ENCODE measurements at regions not wholly inside any gene's neighbourhood (a gene's known extent, or its start where the extent isn't known, plus 50 kb on each side); places are given as distances from the start of the nearest gene placed in this dataset.

DNA sequence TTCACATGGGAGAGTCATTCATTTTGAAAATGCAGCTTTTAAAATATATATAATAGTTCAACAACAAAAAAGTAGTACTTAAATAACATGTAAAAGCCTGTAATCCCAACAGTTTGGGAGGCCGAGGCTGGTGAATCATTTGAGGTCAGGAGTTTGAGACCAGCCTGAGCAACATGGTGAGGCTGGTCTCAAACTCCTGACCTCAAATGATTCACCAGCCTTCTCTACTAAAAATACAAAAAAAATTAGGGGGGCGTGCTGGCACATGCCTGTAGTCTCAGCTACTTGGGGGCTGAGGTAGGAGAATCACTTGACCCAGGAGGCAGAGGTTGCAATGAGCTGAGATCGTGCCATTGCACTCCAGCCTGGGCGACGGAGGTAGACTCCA, 256.3 kb upstream of the RGS6 start:
- TF ChIP-seq GABPA (IDR thresholded peaks at IDR 0.05; ENCODE audit: low read depth) (no peak), POLR2AphosphoS5 (IDR thresholded peaks at IDR 0.05; ENCODE audit: low read depth) (no peak), SPI1 (IDR thresholded peaks at IDR 0.05; ENCODE audit: borderline replicate concordance, low read depth) (no peak)
- TF ChIP-seq, protein P1, sequence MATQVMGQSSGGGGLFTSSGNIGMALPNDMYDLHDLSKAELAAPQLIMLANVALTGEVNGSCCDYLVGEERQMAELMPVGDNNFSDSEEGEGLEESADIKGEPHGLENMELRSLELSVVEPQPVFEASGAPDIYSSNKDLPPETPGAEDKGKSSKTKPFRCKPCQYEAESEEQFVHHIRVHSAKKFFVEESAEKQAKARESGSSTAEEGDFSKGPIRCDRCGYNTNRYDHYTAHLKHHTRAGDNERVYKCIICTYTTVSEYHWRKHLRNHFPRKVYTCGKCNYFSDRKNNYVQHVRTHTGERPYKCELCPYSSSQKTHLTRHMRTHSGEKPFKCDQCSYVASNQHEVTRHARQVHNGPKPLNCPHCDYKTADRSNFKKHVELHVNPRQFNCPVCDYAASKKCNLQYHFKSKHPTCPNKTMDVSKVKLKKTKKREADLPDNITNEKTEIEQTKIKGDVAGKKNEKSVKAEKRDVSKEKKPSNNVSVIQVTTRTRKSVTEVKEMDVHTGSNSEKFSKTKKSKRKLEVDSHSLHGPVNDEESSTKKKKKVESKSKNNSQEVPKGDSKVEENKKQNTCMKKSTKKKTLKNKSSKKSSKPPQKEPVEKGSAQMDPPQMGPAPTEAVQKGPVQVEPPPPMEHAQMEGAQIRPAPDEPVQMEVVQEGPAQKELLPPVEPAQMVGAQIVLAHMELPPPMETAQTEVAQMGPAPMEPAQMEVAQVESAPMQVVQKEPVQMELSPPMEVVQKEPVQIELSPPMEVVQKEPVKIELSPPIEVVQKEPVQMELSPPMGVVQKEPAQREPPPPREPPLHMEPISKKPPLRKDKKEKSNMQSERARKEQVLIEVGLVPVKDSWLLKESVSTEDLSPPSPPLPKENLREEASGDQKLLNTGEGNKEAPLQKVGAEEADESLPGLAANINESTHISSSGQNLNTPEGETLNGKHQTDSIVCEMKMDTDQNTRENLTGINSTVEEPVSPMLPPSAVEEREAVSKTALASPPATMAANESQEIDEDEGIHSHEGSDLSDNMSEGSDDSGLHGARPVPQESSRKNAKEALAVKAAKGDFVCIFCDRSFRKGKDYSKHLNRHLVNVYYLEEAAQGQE (IDR thresholded peaks at IDR 0.05; ENCODE audit: insufficient replicate concordance, low read depth): no peak
- TF ChIP-seq, protein P2, sequence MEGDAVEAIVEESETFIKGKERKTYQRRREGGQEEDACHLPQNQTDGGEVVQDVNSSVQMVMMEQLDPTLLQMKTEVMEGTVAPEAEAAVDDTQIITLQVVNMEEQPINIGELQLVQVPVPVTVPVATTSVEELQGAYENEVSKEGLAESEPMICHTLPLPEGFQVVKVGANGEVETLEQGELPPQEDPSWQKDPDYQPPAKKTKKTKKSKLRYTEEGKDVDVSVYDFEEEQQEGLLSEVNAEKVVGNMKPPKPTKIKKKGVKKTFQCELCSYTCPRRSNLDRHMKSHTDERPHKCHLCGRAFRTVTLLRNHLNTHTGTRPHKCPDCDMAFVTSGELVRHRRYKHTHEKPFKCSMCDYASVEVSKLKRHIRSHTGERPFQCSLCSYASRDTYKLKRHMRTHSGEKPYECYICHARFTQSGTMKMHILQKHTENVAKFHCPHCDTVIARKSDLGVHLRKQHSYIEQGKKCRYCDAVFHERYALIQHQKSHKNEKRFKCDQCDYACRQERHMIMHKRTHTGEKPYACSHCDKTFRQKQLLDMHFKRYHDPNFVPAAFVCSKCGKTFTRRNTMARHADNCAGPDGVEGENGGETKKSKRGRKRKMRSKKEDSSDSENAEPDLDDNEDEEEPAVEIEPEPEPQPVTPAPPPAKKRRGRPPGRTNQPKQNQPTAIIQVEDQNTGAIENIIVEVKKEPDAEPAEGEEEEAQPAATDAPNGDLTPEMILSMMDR (IDR thresholded peaks at IDR 0.05; ENCODE audit: insufficient read depth, low read length): no peak
- Histone ChIP-seq H3K27me3 (ENCODE audit: insufficient read depth, poor library complexity, severe bottlenecking) (no peaks in the 10 kb centered on the region), H3K27ac (replicated peaks) (no peak overlapping the region), H3K4me3 (replicated peaks; ENCODE audit: insufficient read depth, low read length) (no peak overlapping the region)
- no peak for DNase-seq (ENCODE audit: low read depth in 1 of 2, low spot score in 1 of 2)

DNA sequence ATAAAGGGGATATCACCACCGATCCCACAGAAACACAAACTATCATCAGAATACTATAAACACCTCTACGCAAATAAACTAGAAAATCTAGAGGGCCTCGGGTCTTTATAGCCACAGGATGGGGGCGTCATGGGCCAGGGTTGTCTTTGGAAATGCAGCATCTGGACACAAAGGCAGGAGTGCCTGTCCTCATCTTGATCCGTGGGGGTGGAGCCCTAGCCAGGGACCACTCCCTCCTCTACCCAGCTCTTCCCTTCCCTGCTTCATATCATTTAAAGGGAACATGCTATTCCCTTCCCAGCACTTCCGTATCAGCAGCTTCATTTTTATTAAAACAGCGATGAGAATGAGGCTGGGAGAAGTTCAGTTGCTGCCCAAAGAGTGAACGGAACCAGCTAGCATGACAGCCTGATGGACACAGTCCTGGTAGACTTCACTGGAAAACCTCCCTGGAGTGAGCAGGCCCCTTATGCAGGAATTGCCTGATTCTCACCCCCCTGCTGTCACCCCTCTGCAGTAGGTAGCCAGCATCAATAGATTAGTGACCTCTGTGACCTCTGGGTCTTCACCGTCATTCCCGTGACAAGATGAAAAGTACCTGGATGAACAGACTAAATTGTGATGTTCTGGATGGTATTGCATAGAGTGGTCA, 251.4 kb upstream of the RGS6 start:
- DNase-seq (ENCODE audit: low read depth in 1 of 2, low spot score in 1 of 2): no peak
- TF ChIP-seq POLR2AphosphoS5 (IDR thresholded peaks at IDR 0.05; ENCODE audit: low read depth) (no peak), SPI1 (IDR thresholded peaks at IDR 0.05; ENCODE audit: borderline replicate concordance, low read depth) (no peak), GABPA (IDR thresholded peaks at IDR 0.05; ENCODE audit: low read depth) (no peak)
- TF ChIP-seq, protein P1 (IDR thresholded peaks at IDR 0.05; ENCODE audit: insufficient replicate concordance, low read depth): no peak
- TF ChIP-seq, protein P2 (IDR thresholded peaks at IDR 0.05; ENCODE audit: insufficient read depth, low read length): no peak
- H3K4me3 ChIP-seq (replicated peaks; ENCODE audit: insufficient read depth, low read length): no peak overlapping the region

DNA sequence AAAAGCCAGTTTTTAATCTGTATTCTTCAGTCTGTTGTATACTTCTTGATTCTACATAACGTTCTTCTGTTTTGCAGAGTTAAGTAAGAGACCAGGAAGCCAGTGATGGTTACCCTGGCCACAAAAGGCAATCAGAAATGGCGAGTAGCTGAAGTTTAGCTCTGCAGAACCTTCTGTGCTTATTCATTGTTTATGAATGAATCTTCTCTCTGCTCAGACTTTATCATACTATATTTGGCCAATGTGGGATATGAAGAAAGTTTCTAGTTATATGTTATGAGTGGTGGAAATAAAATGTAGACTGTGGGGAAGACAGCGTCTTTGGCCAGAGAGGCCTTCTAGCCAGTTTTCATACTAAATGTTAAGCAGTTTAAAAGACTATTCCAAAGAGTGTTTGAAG, 249.9 kb upstream of the RGS6 start:
- TF ChIP-seq, protein P2 (IDR thresholded peaks at IDR 0.05; ENCODE audit: insufficient read depth, low read length): no peak
- no peak for TF ChIP-seq SPI1 (IDR thresholded peaks at IDR 0.05; ENCODE audit: borderline replicate concordance, low read depth)
- no peak for DNase-seq (ENCODE audit: low read depth in 1 of 2, low spot score in 1 of 2)
- no peak overlapping the region for H3K27ac ChIP-seq (replicated peaks)
- no peaks in the 10 kb centered on the region for H3K27me3 ChIP-seq (ENCODE audit: insufficient read depth, poor library complexity, severe bottlenecking)
- H3K4me3 ChIP-seq (replicated peaks; ENCODE audit: insufficient read depth, low read length): no peak overlapping the region

More for the DNA sequence above, 251.4 kb upstream of the RGS6 start:
- H3K27ac ChIP-seq (replicated peaks): no peak overlapping the region
- H3K27me3 ChIP-seq (ENCODE audit: insufficient read depth, poor library complexity, severe bottlenecking): no peaks in the 10 kb centered on the region

DNA sequence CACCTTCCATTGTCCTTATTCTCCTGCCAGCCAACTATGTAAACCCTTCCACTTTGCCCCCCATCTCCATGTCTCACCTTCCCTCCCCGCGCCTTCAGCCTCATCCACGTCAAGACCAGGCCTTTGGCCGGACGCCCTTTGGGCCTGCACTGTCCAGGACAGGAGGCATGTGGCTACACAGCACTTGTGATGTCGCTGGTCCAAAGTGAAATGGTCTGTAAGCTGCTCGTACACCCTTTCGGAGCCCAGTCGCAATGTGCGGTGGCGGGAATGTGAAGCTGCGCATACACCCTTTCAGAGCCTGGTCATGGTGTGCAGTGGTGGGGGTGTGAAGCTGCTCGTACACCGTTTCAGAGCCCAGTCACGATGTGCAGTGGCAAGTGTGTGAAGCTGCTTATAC, 247.9 kb upstream of the RGS6 start:
- TF ChIP-seq, protein P1 (IDR thresholded peaks at IDR 0.05; ENCODE audit: insufficient replicate concordance, low read depth): no peak
- TF ChIP-seq POLR2AphosphoS5 (IDR thresholded peaks at IDR 0.05; ENCODE audit: low read depth) (no peak), GABPA (IDR thresholded peaks at IDR 0.05; ENCODE audit: low read depth) (no peak)
- DNase-seq (ENCODE audit: low read depth in 1 of 2, low spot score in 1 of 2): no peak

More for the DNA sequence above, 247.9 kb upstream of the RGS6 start:
- no peak overlapping the region for H3K27ac ChIP-seq (replicated peaks)
- H3K27me3 ChIP-seq (ENCODE audit: insufficient read depth, poor library complexity, severe bottlenecking): no peaks in the 10 kb centered on the region
- H3K4me3 ChIP-seq (replicated peaks; ENCODE audit: insufficient read depth, low read length): no peak overlapping the region
